GM12878 (cell line): ENCODE measurements at regions not wholly inside any gene's neighbourhood (a gene's known extent, or its start where the extent isn't known, plus 50 kb on each side); places are given as distances from the start of the nearest gene placed in this dataset.

Source experiments
- ATAC-seq: fragments of 200-7000 bp; cut with Tn5 transposase; 3 replicates; pipeline ENCODE4 v1.9.1; 2020; ENCODE audit warnings: mild to moderate bottlenecking, moderate library complexity
- BruUV-seq: library from RNA; stranded (reverse); fragments of 400-500 nt; replicated peaks from 2 replicates; lab custom pipeline; 2021; lab: Mats Ljungman, UMichigan
- CTCF ChIA-PET: fragments of 300-600 bp; sonication (Branson Sonifier 250); formaldehyde crosslinking; extraction: SDS; loops from one replicate; lab custom pipeline; 2021; ENCODE audit warnings: inconsistent platforms; lab: Yijun Ruan, JAX
- POLR2A ChIA-PET: fragments of 350-600 bp; formaldehyde crosslinking; extraction: SDS; loops from one replicate; lab custom pipeline; 2021; ENCODE audit warnings: inconsistent platforms; lab: Charles Lee
- RAD21 ChIA-PET: fragments of 300-600 bp; sonication (Branson Sonifier 250); formaldehyde crosslinking; loops from one replicate; lab custom pipeline; 2023; ENCODE audit warnings: antibody characterized with exemption; ENCODE audit not compliant: unreplicated experiment; lab: Charles Lee
- SMC1A ChIA-PET: fragments of 300-600 bp; sonication (Branson Sonifier 250); formaldehyde crosslinking; loops from one replicate; lab custom pipeline; 2023; ENCODE audit not compliant: unreplicated experiment, uncharacterized antibody; lab: Charles Lee
- DNase-seq: peaks from one replicate; pipeline ENCODE4 v3.0.0-alpha.2; 2011; ENCODE audit warnings: low read depth, low spot score
- FAIRE-seq: peaks from 3 replicates; lab custom pipeline; 2011; peaks lifted over from hg19 to GRCh38; lab: Jason Lieb, UNC
- H2AFZ ChIP-seq: 2 replicates; pipeline ENCODE4 v1.6.0; 2011; ENCODE audit warnings: low read depth, low read length, control low read depth; ENCODE audit not compliant: control insufficient read depth
- H3K27ac ChIP-seq: 2 replicates; pipeline ENCODE4 v1.5.1; 2011; ENCODE audit warnings: control low read depth; ENCODE audit not compliant: control insufficient read depth, insufficient read depth
- H3K27me3 ChIP-seq, 2 experiments: replicated peaks in 1 of 2; 2 replicates each; pipeline versions ENCODE4 v1.6.0 to v1.6.1; 2011; ENCODE audit warnings: low read length in 1 of 2; ENCODE audit not compliant: control insufficient read depth in 2 of 2, insufficient read depth in 2 of 2
- H3K36me3 ChIP-seq, 2 experiments: 2 replicates each; pipeline ENCODE4 v1.5.1; 2011; ENCODE audit warnings: low read length in 1 of 2; ENCODE audit not compliant: control insufficient read depth in 2 of 2, insufficient read depth in 2 of 2
- H3K4me1 ChIP-seq: 2 replicates; pipeline ENCODE4 v1.6.1; 2011; ENCODE audit warnings: mild to moderate bottlenecking, low read length, moderate library complexity, mixed read lengths; ENCODE audit not compliant: control insufficient read depth, insufficient read depth
- H3K4me2 ChIP-seq: 2 replicates; pipeline ENCODE4 v1.6.0; 2011; ENCODE audit warnings: control low read depth; ENCODE audit not compliant: control insufficient read depth, insufficient read depth
- H3K4me3 ChIP-seq: fragments of 200-600 bp; sonication (generic); 2 replicates; pipeline ENCODE4 v1.5.1; 2016
- H3K79me2 ChIP-seq: 2 replicates; pipeline ENCODE4 v1.6.0; 2011; ENCODE audit warnings: low read length; ENCODE audit not compliant: control insufficient read depth, insufficient read depth
- H3K9ac ChIP-seq: 2 replicates; pipeline ENCODE4 v1.8.0; 2011; ENCODE audit warnings: low read length, control low read depth, mixed read lengths; ENCODE audit not compliant: control insufficient read depth, insufficient read depth
- H3K9me3 ChIP-seq: replicated peaks from 3 replicates; pipeline ENCODE4 v1.5.1; 2011; ENCODE audit warnings: mild to moderate bottlenecking, low read length; ENCODE audit not compliant: control insufficient read depth, insufficient read depth
- H4K20me1 ChIP-seq: 2 replicates; pipeline ENCODE4 v1.6.0; 2011; ENCODE audit not compliant: control insufficient read depth, insufficient read depth
- EED ChIP-seq: sonication (generic); IDR thresholded peaks from 2 replicates; pipeline ENCODE4 v1.6.1; 2016; ENCODE audit warnings: antibody characterized with exemption, low read depth
- IKZF2 ChIP-seq, 2 experiments: fragments of 450-650 bp; IDR thresholded peaks; 2 replicates each; pipeline ENCODE4 v1.6.1; 2017; ENCODE audit warnings: mild to moderate bottlenecking in 2 of 2, moderate library complexity in 2 of 2
- LARP7 ChIP-seq: fragments of 450-650 bp; IDR thresholded peaks from 2 replicates; pipeline ENCODE4 v1.6.1; 2017; ENCODE audit warnings: mild to moderate bottlenecking
- MTA2 ChIP-seq: fragments of 450-650 bp; IDR thresholded peaks from 2 replicates; pipeline ENCODE4 v1.6.1; 2016; ENCODE audit warnings: low read depth, mild to moderate bottlenecking, moderate library complexity
- NFXL1 ChIP-seq: fragments of 450-650 bp; IDR thresholded peaks from 2 replicates; pipeline ENCODE4 v1.6.1; 2017; ENCODE audit warnings: antibody characterized with exemption, mild to moderate bottlenecking, borderline replicate concordance
- NRF1 ChIP-seq: conservative IDR thresholded peaks from 2 replicates; pipeline ENCODE4 v1.6.1; 2011; ENCODE audit warnings: mild to moderate bottlenecking, low read depth, low read length, improper control_type of control experiment
- RCOR1 ChIP-seq: conservative IDR thresholded peaks from 2 replicates; pipeline ENCODE4 v1.6.1; 2012; ENCODE audit warnings: low read depth, low read length, improper control_type of control experiment
- SMAD5 ChIP-seq: IDR thresholded peaks from 2 replicates; pipeline ENCODE4 v1.6.1; 2016; ENCODE audit warnings: antibody characterized with exemption, low read depth
- SMC3 ChIP-seq: IDR thresholded peaks from 2 replicates; pipeline ENCODE4 v1.6.1; 2011; ENCODE audit warnings: low read length, improper control_type of control experiment, borderline replicate concordance
- SPI1 ChIP-seq: IDR thresholded peaks from 2 replicates; pipeline ENCODE4 v1.6.1; 2011; ENCODE audit warnings: low read depth, mild to moderate bottlenecking, low read length, moderate library complexity, borderline replicate concordance; ENCODE audit not compliant: insufficient read depth
- YBX1 ChIP-seq: fragments of 450-650 bp; IDR thresholded peaks from 2 replicates; pipeline ENCODE4 v1.6.1; 2016; ENCODE audit warnings: antibody characterized with exemption
- ZNF207 ChIP-seq: fragments of 450-650 bp; IDR thresholded peaks from 2 replicates; pipeline ENCODE4 v1.6.1; 2014; ENCODE audit warnings: antibody characterized with exemption, mild to moderate bottlenecking, borderline replicate concordance
- WGBS: methylation state at CpG from one replicate; pipeline ENCODE4 v1.1.6; 2016; ENCODE audit warnings: low lambda C conversion rate; ENCODE audit not compliant: insufficient replicate concordance, insufficient coverage; ENCODE audit errors: missing lambda C conversion rate; 5-methylcytosine and 5-hydroxymethylcytosine counted together
- in situ Hi-C: fragments of 300-500 bp; cut with MboI; formaldehyde crosslinking; loops from 9 replicates; pipeline ENCODE4 v1.14.3; 2018; ENCODE audit warnings: mixed read lengths
- intact Hi-C: fragments of 100-400 bp; cut with micrococcal nuclease; formaldehyde crosslinking; loops from one replicate; pipeline ENCODE4 v1.14.2; 2022; ENCODE audit not compliant: unreplicated experiment
- TF ChIP-seq, protein P1 (sequence below): IDR thresholded peaks from 2 replicates; pipeline ENCODE4 v1.6.1; 2012; ENCODE audit warnings: low read depth, low read length, improper control_type of control experiment
- TF ChIP-seq, protein P2 (sequence below): fragments of 450-650 bp; formaldehyde crosslinking; IDR thresholded peaks from 2 replicates; pipeline ENCODE4 v1.4.0; 2022; ENCODE audit warnings: mild to moderate bottlenecking, moderate library complexity
- TF ChIP-seq, protein P3 (sequence below), 3 experiments: IDR thresholded peaks in 2 of 3; conservative IDR thresholded peaks in 1 of 3; 2 replicates each; pipeline ENCODE4 v1.5.1; 2011; ENCODE audit warnings: low read depth in 3 of 3, low read length in 3 of 3, mild to moderate bottlenecking in 3 of 3, control low read depth in 2 of 3, moderate library complexity in 2 of 3, inconsistent platforms in 1 of 3, mixed read lengths in 1 of 3; ENCODE audit not compliant: control insufficient read depth in 2 of 3, insufficient read depth in 1 of 3; ENCODE audit errors: extremely low read depth in 1 of 3

DNA sequence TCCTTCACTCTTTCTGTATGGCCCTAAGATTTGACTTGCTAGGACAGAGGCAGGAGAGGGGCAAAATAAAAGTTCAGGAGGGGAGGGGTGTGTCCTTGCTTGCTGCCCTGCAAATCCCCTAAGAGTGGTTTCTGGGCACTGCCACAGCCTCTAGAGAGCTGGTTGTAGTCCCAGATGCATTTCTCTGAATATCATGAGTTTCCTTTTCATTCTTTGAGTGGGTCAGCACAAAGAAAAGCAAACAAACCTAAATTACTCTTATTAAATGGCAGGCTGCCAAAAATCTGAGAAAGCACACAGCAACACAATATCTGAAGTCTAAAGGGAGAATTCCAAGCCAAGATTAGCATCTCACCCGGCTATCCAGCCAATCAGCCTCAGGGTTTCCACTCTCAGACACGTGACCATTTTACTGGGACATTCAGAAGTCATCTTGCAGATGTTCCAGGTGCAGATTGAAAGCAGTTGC, 919.3 kb downstream of the TUSC7 start:
- Histone ChIP-seq H3K27ac (no peak overlapping the region), H3K4me2 (no peak overlapping the region), H3K9ac (no peak overlapping the region), H2AFZ (no peak overlapping the region), H3K9me3 (no peaks in the 10 kb centered on the region), H3K36me3 (no peaks in the 10 kb centered on the region), H3K4me1 (no peaks in the 10 kb centered on the region), H3K79me2 (no peaks in the 10 kb centered on the region), H3K4me3 (no peak overlapping the region), H4K20me1 (no peaks in the 10 kb centered on the region), H3K27me3 (no peaks in the 10 kb centered on the region; a peak in 1 of 4 replicates)
- SMC1A ChIA-PET = interaction anchor here (1.0 kb wide), 1 partner anchor 7 kb away, joined by 3 read pairs; no protein-coding TSS in a partner anchor
- POLR2A ChIA-PET = no interaction called here
- in situ Hi-C loops = no loop called here
- ATAC-seq (no peak), DNase-seq (no peak), FAIRE-seq (no peak)
- CTCF ChIA-PET = no interaction called here
- intact Hi-C loops = no loop called here
- 0% methylated on average over 2 of the region's 2 CpGs for WGBS
- no TSS peak for BruUV-seq
- RAD21 ChIA-PET = no interaction called here
- TF ChIP-seq RCOR1 (no peak), LARP7 (no peak), EED (no peak), NRF1 (no peak), SMC3 (no peak), MTA2 (no peak), SMAD5 (no peak), SPI1 (no peak), NFXL1 (no peak), ZNF207 (no peak), YBX1 (no peak), IKZF2 (IDR thresholded peaks at IDR 0.05) (no peak)
- TF ChIP-seq, protein P1, sequence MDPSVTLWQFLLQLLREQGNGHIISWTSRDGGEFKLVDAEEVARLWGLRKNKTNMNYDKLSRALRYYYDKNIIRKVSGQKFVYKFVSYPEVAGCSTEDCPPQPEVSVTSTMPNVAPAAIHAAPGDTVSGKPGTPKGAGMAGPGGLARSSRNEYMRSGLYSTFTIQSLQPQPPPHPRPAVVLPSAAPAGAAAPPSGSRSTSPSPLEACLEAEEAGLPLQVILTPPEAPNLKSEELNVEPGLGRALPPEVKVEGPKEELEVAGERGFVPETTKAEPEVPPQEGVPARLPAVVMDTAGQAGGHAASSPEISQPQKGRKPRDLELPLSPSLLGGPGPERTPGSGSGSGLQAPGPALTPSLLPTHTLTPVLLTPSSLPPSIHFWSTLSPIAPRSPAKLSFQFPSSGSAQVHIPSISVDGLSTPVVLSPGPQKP = no peak
- TF ChIP-seq, protein P2, sequence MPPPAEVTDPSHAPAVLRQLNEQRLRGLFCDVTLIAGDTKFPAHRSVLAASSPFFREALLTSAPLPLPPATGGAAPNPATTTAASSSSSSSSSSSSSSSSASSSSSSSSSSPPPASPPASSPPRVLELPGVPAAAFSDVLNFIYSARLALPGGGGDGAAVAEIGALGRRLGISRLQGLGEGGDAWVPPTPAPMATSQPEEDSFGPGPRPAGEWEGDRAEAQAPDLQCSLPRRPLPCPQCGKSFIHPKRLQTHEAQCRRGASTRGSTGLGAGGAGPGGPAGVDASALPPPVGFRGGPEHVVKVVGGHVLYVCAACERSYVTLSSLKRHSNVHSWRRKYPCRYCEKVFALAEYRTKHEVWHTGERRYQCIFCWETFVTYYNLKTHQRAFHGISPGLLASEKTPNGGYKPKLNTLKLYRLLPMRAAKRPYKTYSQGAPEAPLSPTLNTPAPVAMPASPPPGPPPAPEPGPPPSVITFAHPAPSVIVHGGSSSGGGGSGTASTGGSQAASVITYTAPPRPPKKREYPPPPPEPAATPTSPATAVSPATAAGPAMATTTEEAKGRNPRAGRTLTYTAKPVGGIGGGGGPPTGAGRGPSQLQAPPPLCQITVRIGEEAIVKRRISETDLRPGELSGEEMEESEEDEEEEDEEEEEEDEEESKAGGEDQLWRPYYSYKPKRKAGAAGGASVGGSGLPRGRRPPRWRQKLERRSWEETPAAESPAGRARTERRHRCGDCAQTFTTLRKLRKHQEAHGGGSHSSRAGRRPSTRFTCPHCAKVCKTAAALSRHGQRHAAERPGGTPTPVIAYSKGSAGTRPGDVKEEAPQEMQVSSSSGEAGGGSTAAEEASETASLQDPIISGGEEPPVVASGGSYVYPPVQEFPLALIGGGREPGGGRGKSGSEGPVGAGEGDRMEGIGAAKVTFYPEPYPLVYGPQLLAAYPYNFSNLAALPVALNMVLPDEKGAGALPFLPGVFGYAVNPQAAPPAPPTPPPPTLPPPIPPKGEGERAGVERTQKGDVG (CRISPR knock-in tag) = no peak
- TF ChIP-seq, protein P3, sequence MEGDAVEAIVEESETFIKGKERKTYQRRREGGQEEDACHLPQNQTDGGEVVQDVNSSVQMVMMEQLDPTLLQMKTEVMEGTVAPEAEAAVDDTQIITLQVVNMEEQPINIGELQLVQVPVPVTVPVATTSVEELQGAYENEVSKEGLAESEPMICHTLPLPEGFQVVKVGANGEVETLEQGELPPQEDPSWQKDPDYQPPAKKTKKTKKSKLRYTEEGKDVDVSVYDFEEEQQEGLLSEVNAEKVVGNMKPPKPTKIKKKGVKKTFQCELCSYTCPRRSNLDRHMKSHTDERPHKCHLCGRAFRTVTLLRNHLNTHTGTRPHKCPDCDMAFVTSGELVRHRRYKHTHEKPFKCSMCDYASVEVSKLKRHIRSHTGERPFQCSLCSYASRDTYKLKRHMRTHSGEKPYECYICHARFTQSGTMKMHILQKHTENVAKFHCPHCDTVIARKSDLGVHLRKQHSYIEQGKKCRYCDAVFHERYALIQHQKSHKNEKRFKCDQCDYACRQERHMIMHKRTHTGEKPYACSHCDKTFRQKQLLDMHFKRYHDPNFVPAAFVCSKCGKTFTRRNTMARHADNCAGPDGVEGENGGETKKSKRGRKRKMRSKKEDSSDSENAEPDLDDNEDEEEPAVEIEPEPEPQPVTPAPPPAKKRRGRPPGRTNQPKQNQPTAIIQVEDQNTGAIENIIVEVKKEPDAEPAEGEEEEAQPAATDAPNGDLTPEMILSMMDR (IDR thresholded peaks at IDR 0.05 in 2 of 3, conservative IDR thresholded peaks at IDR 0.05 in 1 of 3; ENCODE audit: control insufficient read depth in 2 of 3, extremely low read depth in 1 of 3, insufficient read depth in 1 of 3, low read depth in 3 of 3, low read length in 3 of 3) = no peak
